Sigmoid colon (tissue), 4 donors: ENCODE measurements at regions not wholly inside any gene's neighbourhood (a gene's known extent, or its start where the extent isn't known, plus 50 kb on each side); places are given as distances from the start of the nearest gene placed in this dataset.

Experiments used
- CTCF ChIP-seq, 4 experiments: fragments of 450-650 bp in 3 of 4; fragments of 200-600 bp in 1 of 4; IDR thresholded peaks; one replicate each; pipeline ENCODE4 v1.5.1; 2016 to 2019; ENCODE audit warnings: antibody characterized with exemption in 4 of 4, mild to moderate bottlenecking in 3 of 4, moderate library complexity in 2 of 4
- EP300 ChIP-seq, 4 donors: sonication (generic); formaldehyde crosslinking; IDR thresholded peaks; one replicate each; pipeline ENCODE4 v1.6.1; 2017; ENCODE audit warnings: antibody characterized with exemption in 4 of 4
- POLR2A ChIP-seq, 2 donors: fragments of 450-650 bp; IDR thresholded peaks; one replicate each; pipeline ENCODE4 v1.6.1; 2016; ENCODE audit warnings: antibody characterized with exemption in 2 of 2, mild to moderate bottlenecking in 2 of 2, moderate library complexity in 2 of 2
- POLR2AphosphoS5 ChIP-seq, 4 donors: sonication (generic); formaldehyde crosslinking; IDR thresholded peaks; one replicate each; pipeline ENCODE4 v1.6.1; 2017; ENCODE audit warnings: antibody characterized with exemption in 4 of 4

- TF ChIP-seq CTCF (IDR thresholded peaks at IDR 0.05) = no peak
- no peak for TF ChIP-seq POLR2A (IDR thresholded peaks at IDR 0.05)
- no peak for TF ChIP-seq EP300 (IDR thresholded peaks at IDR 0.05)
- no peak for TF ChIP-seq POLR2AphosphoS5 (IDR thresholded peaks at IDR 0.05)
These were observed 1389.4 kb downstream of the C4orf33 start for GRCh38 chr4:130485371-130485770.
